Activated T-cell treated with anti-CD3 and anti-CD28 coated beads, Interleukin-2, amount 50 U/mL, for 24 hours (primary cell): ENCODE measurements at regions not wholly inside any gene's neighbourhood (a gene's known extent, or its start where the extent isn't known, plus 50 kb on each side); places are given as distances from the start of the nearest gene placed in this dataset.
A peak's percentile ranks its signal among the peaks of the same experiment; 100 is the strongest.

Source experiments
- DNase-seq: peaks from one replicate; pipeline ENCODE4 v3.0.0-alpha.2; 2020
- H3K27ac Mint-ChIP-seq: 2 replicates; pipeline ENCODE4 v1.8.0; 2020; ENCODE audit warnings: mild to moderate bottlenecking, mixed read lengths
- H3K27me3 Mint-ChIP-seq: 2 replicates; pipeline ENCODE4 v1.8.0; 2020; ENCODE audit warnings: mixed read lengths
- H3K36me3 Mint-ChIP-seq: 2 replicates; pipeline ENCODE4 v1.8.0; 2020; ENCODE audit warnings: low read depth, mixed read lengths
- H3K4me1 Mint-ChIP-seq: 2 replicates; pipeline ENCODE4 v1.8.0; 2020; ENCODE audit warnings: low read depth, mixed read lengths
- H3K4me3 Mint-ChIP-seq: 2 replicates; pipeline ENCODE4 v1.8.0; 2020; ENCODE audit warnings: mild to moderate bottlenecking, moderate library complexity, mixed read lengths
- H3K9me3 Mint-ChIP-seq: 2 replicates; pipeline ENCODE4 v1.8.0; 2020; ENCODE audit warnings: mixed read lengths

- Mint-ChIP-seq H3K27ac (no peak overlapping the region), H3K9me3 (no peaks in the 10 kb centered on the region), H3K4me3 (no peak overlapping the region), H3K27me3 (peaks cover 52% of the 10 kb centered on the region), H3K36me3 (no peaks in the 10 kb centered on the region), H3K4me1 (peaks cover 16% of the 10 kb centered on the region)
- DNase-seq, result no peak
Measured at GRCh38 chrX:134161162-134161561, 75.8 kb upstream of the CCDC160 start.

GRCh38 chrX:134162032-134162431 is 75.0 kb upstream of the CCDC160 start:
- no peak overlapping the region for H3K4me3 Mint-ChIP-seq
- H3K4me1 Mint-ChIP-seq, result peaks cover 16% of the 10 kb centered on the region
- H3K27me3 Mint-ChIP-seq, result peaks cover 50% of the 10 kb centered on the region
- DNase-seq, result no peak
- H3K36me3 Mint-ChIP-seq, result no peaks in the 10 kb centered on the region
- H3K27ac Mint-ChIP-seq, result no peak overlapping the region
- H3K9me3 Mint-ChIP-seq, result no peaks in the 10 kb centered on the region

- peaks cover 17% of the 10 kb centered on the region for H3K4me1 Mint-ChIP-seq
- DNase-seq, result no peak
- peaks cover 4% of the 10 kb centered on the region for H3K36me3 Mint-ChIP-seq
- no peaks in the 10 kb centered on the region for H3K9me3 Mint-ChIP-seq
- H3K4me3 Mint-ChIP-seq, result no peak overlapping the region
- H3K27ac Mint-ChIP-seq, result no peak overlapping the region
- peaks cover 52% of the 10 kb centered on the region for H3K27me3 Mint-ChIP-seq
Measured at GRCh38 chrX:134163836-134164235, 73.1 kb upstream of the CCDC160 start.

DNA sequence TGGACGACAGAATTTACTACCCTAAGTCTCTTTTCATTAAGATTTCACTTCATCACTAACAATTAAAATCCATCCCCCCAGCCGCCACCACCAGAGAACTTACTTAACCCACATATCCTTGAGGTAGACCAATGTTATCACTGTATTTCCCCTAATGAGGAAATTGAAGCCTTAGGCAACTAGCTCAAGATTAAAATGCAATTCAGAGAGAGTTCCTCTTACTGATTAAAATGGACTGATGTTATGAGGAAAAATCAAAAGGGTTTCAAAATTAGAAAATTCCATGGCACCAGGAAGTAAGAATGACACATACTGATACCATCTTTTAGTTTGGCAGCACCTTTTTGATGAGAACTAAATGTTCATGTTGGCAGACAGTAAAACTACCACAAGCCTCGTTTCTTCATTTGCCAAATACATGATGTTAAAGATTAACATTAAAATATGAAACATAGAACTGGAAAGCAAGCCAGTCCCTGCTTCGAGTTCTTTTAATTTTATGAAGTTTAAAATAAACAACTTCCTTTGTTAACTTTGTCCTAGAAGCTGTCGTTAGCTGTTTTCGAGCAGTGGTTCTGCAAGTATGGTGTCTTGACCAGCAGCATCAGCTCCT is 69.3 kb upstream of the CCDC160 start:
- Mint-ChIP-seq H3K4me3 (no peak overlapping the region), H3K27ac (peak overlapping the region; percentile 23), H3K4me1 (peaks cover 18% of the 10 kb centered on the region), H3K9me3 (no peaks in the 10 kb centered on the region), H3K27me3 (peaks cover 43% of the 10 kb centered on the region), H3K36me3 (peaks cover 28% of the 10 kb centered on the region)
- DNase-seq, result no peak

- DNase-seq, result peak; percentile 61
- H3K36me3 Mint-ChIP-seq, result peaks cover 28% of the 10 kb centered on the region
- H3K4me1 Mint-ChIP-seq, result peaks cover 31% of the 10 kb centered on the region
- H3K27ac Mint-ChIP-seq, result peak overlapping the region; percentile 89
- no peaks in the 10 kb centered on the region for H3K9me3 Mint-ChIP-seq
- peaks cover 57% of the 10 kb centered on the region for H3K27me3 Mint-ChIP-seq
- peak overlapping the region; percentile 81 for H3K4me3 Mint-ChIP-seq
Measured at GRCh38 chrX:134171661-134172587, 65.1 kb upstream of the CCDC160 start.

- Mint-ChIP-seq H3K27ac (peak overlapping the region; percentile 82), H3K27me3 (peaks cover 60% of the 10 kb centered on the region)
- DNase-seq, result peak; percentile 62
Measured at GRCh38 chrX:134172588-134173259, 64.3 kb upstream of the CCDC160 start.

DNA sequence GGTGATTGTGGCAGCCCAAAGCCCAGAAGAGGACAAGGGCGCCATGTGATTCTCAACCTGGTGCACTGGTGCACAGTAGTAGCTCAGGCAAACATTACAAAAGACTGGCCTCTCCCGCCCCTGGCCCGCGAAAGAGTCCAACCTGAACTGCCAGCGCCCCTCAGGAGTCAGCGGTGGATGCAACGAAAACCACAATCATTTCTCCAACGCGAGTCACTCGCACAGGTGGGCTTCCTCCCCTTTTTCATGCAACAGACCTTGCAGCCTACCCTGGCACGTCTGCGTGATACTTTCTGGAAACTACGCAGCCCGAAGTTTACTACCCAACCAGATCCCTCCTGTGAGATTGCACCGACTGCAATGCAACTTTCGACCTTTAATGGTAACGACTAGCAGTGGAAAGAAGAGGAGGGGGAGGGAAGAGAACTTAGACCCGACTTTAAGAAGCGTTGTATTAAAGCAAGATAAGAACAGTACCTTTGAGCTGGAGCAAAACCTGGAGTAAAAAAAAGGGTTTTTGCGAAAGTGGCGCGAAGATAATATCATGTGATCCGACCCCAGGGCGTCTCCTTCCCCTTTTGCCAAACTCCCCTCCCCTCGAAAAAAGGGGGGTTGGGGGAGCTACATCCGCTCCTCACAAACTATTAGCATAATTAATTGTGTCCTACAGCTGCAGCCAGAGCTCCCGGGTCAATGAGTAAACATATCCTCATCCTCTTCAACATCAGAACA is 63.3 kb upstream of the CCDC160 start:
- peak; percentile 37 for DNase-seq
- Mint-ChIP-seq H3K36me3 (peaks cover 25% of the 10 kb centered on the region), H3K4me3 (peak overlapping the region; percentile 81), H3K27me3 (peaks cover 59% of the 10 kb centered on the region), H3K9me3 (no peaks in the 10 kb centered on the region), H3K27ac (peak overlapping the region; percentile 20), H3K4me1 (peaks cover 25% of the 10 kb centered on the region)

More at GRCh38 chrX:134172588-134173259, 64.3 kb upstream of the CCDC160 start:
- Mint-ChIP-seq H3K36me3 (peaks cover 28% of the 10 kb centered on the region), H3K4me3 (peak overlapping the region; percentile 81), H3K9me3 (no peaks in the 10 kb centered on the region), H3K4me1 (peaks cover 27% of the 10 kb centered on the region)

DNA sequence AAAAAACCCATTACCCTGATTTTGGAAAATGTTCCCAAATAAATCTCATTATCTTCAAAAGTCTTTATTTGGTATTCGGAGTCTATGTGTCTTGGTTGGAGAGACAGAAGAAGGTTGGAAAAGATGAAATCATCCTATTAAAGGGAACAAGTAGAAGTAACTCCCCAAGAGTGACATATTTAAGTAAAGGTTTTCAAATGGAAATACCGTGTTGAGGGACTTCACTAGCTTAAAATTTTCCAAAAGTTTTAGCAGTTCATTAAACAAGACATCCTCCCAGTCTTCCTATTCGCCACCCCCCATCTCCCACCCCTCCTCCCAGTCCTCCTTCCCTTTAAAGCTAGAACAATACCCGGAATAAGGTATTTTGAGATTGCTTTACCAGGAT is 62.7 kb upstream of the CCDC160 start:
- Mint-ChIP-seq H3K27me3 (peaks cover 61% of the 10 kb centered on the region), H3K9me3 (no peaks in the 10 kb centered on the region), H3K4me3 (peak overlapping the region; percentile 81), H3K36me3 (peaks cover 22% of the 10 kb centered on the region), H3K4me1 (peaks cover 24% of the 10 kb centered on the region), H3K27ac (peak overlapping the region; percentile 20)
- no peak for DNase-seq

GRCh38 chrX:134174859-134175258 is 62.1 kb upstream of the CCDC160 start:
- Mint-ChIP-seq H3K9me3 (no peaks in the 10 kb centered on the region), H3K4me3 (no peak overlapping the region), H3K27me3 (peaks cover 67% of the 10 kb centered on the region), H3K36me3 (peaks cover 16% of the 10 kb centered on the region), H3K27ac (no peak overlapping the region), H3K4me1 (peaks cover 24% of the 10 kb centered on the region)
- no peak for DNase-seq

GRCh38 chrX:134177527-134177926 is 59.5 kb upstream of the CCDC160 start:
- Mint-ChIP-seq H3K4me3 (no peak overlapping the region), H3K27me3 (peaks cover 77% of the 10 kb centered on the region)

DNA sequence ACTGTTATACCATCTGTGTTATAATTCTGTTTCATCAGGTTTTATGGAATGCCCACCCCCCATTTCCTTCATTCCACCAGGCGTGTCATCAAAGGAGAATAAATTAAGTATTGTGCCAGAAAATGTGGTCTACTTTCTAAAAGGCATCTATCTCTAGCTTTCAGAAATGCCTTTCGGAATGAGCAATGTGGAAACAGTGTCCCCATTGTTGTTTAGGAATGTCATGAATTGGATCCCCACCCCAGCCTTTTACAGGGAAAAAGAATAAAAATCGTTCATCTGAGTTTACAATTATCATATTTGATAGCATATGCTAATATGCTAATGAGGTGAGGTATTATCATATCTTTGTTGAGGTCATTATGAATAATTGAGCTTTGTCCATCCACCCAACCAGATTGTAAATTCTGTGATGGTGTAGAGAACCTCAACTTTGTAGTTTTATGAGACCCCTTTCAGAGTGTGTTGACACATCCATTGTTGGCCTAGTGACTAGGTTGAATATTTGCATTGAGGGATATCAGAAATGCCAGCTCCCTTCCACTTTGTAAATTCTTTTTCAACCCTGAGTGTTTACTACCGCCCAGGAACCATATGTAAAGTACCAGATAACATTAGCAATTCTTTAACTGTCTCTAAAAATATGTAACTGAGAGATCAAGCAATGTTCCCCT is 56.2 kb upstream of the CCDC160 start:
- H3K4me1 Mint-ChIP-seq, result peaks cover 16% of the 10 kb centered on the region
- DNase-seq, result no peak
- H3K27ac Mint-ChIP-seq, result no peak overlapping the region

More at GRCh38 chrX:134177527-134177926, 59.5 kb upstream of the CCDC160 start:
- Mint-ChIP-seq H3K4me1 (peaks cover 14% of the 10 kb centered on the region), H3K27ac (no peak overlapping the region), H3K9me3 (no peaks in the 10 kb centered on the region), H3K36me3 (no peaks in the 10 kb centered on the region)
- no peak for DNase-seq

GRCh38 chrX:134181275-134181660 is 55.7 kb upstream of the CCDC160 start:
- Mint-ChIP-seq H3K27me3 (peaks cover 63% of the 10 kb centered on the region), H3K4me1 (peaks cover 20% of the 10 kb centered on the region)

More for the DNA sequence above, 56.2 kb upstream of the CCDC160 start:
- peaks cover 64% of the 10 kb centered on the region for H3K27me3 Mint-ChIP-seq
- H3K4me3 Mint-ChIP-seq, result no peak overlapping the region
- H3K36me3 Mint-ChIP-seq, result no peaks in the 10 kb centered on the region
- H3K9me3 Mint-ChIP-seq, result no peaks in the 10 kb centered on the region

GRCh38 chrX:134183665-134184064 is 53.3 kb upstream of the CCDC160 start:
- no peak for DNase-seq
- no peak overlapping the region for H3K4me3 Mint-ChIP-seq
- no peak overlapping the region for H3K27ac Mint-ChIP-seq
- peaks cover 64% of the 10 kb centered on the region for H3K27me3 Mint-ChIP-seq
- no peaks in the 10 kb centered on the region for H3K36me3 Mint-ChIP-seq
- peaks cover 33% of the 10 kb centered on the region for H3K4me1 Mint-ChIP-seq
- H3K9me3 Mint-ChIP-seq, result no peaks in the 10 kb centered on the region

More at GRCh38 chrX:134181275-134181660, 55.7 kb upstream of the CCDC160 start:
- Mint-ChIP-seq H3K36me3 (no peaks in the 10 kb centered on the region), H3K9me3 (no peaks in the 10 kb centered on the region), H3K4me3 (no peak overlapping the region), H3K27ac (no peak overlapping the region)
- no peak for DNase-seq
